Activated T-cell treated with anti-CD3 and anti-CD28 coated beads for 4 hours (primary cell): ENCODE measurements at regions not wholly inside any gene's neighbourhood (a gene's known extent, or its start where the extent isn't known, plus 50 kb on each side); places are given as distances from the start of the nearest gene placed in this dataset.
"Not testable (repeated sequence)": the region's sequence is repeated elsewhere in the genome, so short reads cannot be mapped to it uniquely, and the experiment has no call there.

Experiments used
- DNase-seq: peaks from one replicate; pipeline ENCODE4 v3.0.0-alpha.2; 2020

DNA sequence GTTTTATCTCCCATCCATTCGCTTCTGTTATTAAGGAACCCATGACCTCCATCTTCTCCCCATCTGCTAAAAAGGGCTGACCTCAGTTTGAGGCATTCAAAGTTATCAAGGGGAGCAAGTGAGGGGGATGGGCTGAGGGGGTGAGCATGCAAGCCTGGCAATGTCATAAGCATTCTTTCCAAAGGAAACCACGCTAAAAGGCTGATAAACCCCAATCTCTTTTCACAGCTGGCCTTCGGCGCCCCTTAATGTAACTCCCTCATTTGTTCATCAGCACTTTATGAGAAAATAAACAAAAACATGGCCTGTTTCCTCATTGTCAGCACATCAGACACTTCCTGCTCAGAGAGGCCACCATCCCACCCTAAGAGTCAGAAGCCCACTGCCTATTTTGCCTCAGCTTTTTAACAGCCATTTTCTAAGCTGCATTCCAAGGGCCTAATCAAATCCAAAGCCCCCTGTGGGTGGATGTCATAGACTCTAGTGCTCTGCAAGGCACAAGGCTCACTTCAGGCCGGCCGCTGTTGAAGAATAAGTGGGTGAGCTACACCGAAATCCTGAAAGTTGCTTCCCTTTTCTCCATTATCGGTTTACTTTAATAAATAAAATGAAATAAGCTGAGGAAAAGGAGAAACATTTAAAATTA is 92.0 kb upstream of the SRD5A3 start:
- no peak for DNase-seq

GRCh38 chr4:55255179-55255578 is 90.9 kb upstream of the SRD5A3 start:
- DNase-seq = no peak

- no peak for DNase-seq
Observed at GRCh38 chr4:55256787-55257186, 89.3 kb upstream of the SRD5A3 start.

DNA sequence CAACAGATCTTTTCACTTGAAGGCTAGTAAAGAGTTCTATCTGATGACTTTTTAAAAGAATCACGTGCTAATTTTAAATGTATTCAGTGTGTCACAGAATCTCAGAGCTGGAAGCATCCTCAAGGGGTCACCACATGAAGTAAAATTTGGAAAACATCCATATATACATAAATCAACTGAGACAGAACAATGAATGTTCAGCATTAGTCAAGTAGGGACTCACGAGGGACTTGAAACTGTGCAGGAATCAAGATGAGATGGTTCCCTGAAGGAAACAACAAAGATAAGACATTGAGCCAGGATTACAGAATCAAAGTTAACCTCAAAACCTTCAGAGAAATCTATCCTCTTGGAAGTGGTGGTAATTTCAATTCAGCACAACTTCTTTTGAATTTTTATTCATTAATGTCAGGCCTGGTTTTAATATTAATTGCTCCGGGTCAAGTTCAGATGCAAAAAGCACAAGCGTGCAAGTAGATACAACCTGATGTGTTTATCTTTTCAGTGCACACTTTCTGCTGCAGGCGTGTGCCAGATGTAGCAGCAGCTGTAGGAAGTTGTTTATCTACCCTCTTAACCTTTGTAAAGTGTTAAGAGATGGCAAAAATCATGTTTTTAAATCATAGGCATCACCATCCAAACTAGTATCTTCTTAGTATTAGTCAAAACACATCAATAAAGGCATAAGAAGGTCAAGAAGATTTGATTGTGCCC is 87.7 kb upstream of the SRD5A3 start:
- DNase-seq = no peak

DNA sequence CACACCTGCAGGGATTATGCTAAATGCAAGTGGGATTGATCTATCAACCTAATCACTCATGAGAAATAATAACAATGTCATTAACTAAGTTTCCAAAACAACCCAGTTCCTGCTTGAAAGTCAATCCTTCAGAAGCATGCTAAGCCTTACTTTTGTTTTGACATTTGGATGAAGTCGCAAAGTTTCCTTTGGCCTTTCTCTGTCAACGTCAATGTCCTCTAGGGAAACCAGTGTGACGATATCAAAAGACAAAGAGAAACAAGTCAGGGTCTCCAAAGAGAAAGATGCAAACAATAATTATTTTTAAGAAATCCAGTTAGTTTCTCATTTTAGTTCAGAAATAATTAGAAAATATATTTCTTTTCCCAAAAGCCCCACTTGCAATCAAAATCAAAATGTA is 86.7 kb upstream of the SRD5A3 start:
- DNase-seq = no peak

- no peak for DNase-seq
Observed at GRCh38 chr4:55269470-55269869, 76.6 kb upstream of the SRD5A3 start.

DNA sequence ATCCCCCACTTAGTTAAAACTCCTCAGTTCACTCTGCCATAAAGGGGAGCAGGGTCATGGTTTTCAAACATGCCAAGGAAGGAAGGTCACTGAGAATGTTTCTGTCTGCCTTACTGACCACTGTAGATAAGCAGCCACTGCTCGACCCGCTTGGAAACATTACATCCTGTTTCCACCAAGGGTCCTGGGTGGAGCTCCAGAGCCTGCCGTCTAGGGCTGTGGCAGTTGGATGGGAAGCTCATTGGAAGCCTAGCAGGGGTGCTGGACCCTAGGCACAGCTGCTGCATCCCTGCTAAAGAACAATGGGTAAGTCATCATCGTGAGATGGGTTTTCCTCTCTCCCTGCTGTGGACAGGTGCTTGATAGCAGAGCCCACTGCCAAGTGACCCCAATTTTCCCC is 76.0 kb upstream of the SRD5A3 start:
- no peak for DNase-seq

DNA sequence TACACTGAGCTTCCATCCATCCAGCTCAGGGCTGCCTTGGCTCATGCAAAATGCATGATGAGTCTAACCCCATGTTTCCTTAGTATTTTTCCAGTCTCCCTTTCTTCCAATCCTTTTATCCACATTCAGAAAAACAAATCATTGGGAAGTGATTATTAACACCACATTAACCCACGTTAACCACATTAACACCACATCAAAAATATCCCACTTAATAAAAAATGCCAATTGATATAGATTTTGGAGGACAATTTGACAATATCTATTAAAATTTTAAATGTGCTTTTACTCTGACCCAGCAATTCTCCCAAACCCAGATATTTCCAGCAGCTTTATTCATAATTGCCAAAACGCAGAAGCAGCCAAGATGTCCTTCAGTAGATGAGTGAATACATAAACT is 75.6 kb upstream of the SRD5A3 start:
- DNase-seq = no peak

DNA sequence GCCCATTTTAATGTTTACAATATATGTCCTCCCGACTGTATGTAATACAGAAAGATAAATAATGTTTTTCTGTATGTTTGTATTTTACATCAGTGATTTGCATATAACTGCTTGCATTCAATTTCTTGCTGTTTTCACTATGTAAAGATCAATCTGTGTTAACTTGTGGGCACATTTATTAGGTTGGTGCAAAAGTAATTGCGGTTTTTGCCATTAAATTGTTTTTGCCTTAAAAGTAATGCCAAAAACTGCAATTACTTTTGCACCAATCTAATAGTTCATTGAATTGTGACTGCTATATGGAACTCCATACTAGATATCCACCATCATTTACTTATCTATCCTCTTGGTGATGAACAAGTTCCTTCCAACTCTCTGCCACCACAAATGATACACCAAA is 73.9 kb upstream of the SRD5A3 start:
- DNase-seq = no peak

DNA sequence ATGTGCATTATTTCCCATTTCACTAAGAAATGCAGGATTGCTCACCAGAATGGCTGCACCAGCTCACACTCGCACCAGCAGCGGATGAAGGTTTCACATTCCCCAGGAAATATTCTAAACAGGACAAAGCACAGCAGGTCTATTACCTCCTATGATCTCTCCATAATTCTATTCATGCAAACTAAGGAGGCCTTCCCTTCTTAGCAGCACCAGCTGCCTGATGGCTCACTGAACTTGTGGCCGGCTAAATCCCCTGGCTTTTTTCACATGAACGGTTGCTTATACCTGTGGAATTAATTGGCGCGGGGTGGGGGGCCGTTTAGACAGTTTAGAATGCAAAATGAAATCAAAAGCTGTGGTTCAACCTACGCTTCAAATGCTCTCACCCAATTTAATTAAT is 73.5 kb upstream of the SRD5A3 start:
- DNase-seq = no peak

GRCh38 chr4:55277011-55277410 is 69.0 kb upstream of the SRD5A3 start:
- no peak for DNase-seq

DNA sequence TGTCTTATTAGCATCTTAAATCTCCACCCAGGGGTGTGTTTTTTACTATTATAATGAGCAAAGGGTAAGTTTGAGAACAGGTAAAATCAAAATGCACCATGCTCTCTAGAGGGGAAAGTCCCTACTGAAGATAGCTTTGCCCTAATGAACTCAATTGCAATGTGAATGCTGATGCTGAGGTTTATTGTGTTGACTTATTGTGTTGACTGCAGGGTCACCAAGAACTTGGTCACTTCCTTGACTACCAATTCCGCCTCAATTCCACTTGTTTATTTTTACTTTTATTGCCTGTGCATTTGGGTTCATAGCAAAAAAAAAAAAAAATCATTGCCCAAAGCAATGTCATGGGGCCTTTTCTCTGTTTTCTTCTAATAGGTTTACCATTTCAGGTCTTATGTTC is 67.7 kb upstream of the SRD5A3 start:
- DNase-seq = no peak

GRCh38 chr4:55280474-55280873 is 65.6 kb upstream of the SRD5A3 start:
- DNase-seq = not testable (repeated sequence)

GRCh38 chr4:55281118-55281683 is 64.8 kb upstream of the SRD5A3 start:
- not testable (repeated sequence) for DNase-seq

DNA sequence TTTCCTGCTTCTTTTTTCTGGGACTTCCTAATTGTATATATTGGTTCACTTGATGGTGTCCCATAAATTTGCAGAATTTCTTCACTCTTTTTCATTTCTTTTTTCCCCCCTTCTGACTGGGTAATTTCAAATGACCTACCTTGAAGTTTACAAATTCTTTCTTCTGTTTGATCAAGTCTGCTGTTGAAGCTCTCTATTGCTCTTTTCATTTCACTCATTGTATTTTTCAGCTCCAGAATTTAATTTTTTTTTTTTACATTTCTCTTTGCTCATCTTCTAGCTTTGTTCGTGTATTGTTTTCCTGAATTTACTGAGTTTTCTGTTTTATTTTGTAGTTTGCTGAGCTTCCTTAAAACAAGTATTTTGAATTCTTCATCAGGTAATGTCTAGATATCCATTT is 61.7 kb upstream of the SRD5A3 start:
- no peak for DNase-seq

DNA sequence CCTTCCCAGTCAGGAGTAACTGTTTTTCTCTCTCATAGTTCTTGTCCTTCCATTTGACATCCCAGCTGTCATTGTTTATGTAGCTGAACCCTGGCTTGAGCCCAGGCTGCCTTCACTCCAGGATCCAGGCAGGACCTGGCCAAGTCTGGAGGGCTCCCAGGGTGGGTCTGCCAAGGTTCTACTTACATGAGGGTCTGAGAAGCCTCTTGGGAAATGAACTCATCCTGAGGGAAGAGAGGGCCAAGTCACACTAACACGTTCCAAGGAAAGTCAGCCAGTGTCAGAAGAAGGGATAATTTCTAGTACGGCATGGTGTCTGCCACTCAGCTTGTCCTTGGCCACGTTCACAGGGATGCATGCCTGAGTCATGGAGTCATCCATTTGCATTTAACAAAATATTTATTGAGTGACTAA is 54.8 kb upstream of the SRD5A3 start:
- no peak for DNase-seq

- DNase-seq = no peak
Observed at GRCh38 chr4:55296096-55296495, 49.9 kb upstream of the SRD5A3 start.
